Stimulated activated naive B cell treated with anti-CD40 and anti-IgM and Interleukin-4, amounts not matched to agents 10 μg/mL and 1 μg/mL and 100 μg/mL, for 72 hours (primary cell): ENCODE measurements at regions not wholly inside any gene's neighbourhood (a gene's known extent, or its start where the extent isn't known, plus 50 kb on each side); places are given as distances from the start of the nearest gene placed in this dataset.
"Not testable (repeated sequence)": the region's sequence is repeated elsewhere in the genome, so short reads cannot be mapped to it uniquely, and the experiment has no call there.

Experiments used
- ATAC-seq, 2 donors: fragments of 150-1000 bp; cut with Tn5 transposase; replicated peaks; 2 replicates each; pipeline ENCODE4 v1.10.0; 2021; ENCODE audit warnings: moderate library complexity in 1 of 2
- DNase-seq: peaks from one replicate; pipeline ENCODE4 v3.0.0; 2021
- H3K27ac Mint-ChIP-seq: one replicate; pipeline ENCODE4 v1.8.0; 2022; ENCODE audit warnings: mild to moderate bottlenecking, mixed read lengths
- H3K27me3 Mint-ChIP-seq, 2 donors: one replicate each; pipeline ENCODE4 v1.8.0; 2022; ENCODE audit warnings: mixed read lengths in 2 of 2
- H3K36me3 Mint-ChIP-seq, 2 donors: one replicate each; pipeline ENCODE4 v1.8.0; 2022; ENCODE audit warnings: mixed read lengths in 2 of 2, mild to moderate bottlenecking in 1 of 2
- H3K4me1 Mint-ChIP-seq, 2 donors: one replicate each; pipeline ENCODE4 v1.8.0; 2022; ENCODE audit warnings: mixed read lengths in 2 of 2, mild to moderate bottlenecking in 1 of 2
- H3K4me3 Mint-ChIP-seq, 2 donors: one replicate each; pipeline ENCODE4 v1.8.0; 2022; ENCODE audit warnings: mild to moderate bottlenecking in 2 of 2, mixed read lengths in 2 of 2, moderate library complexity in 1 of 2
- H3K9me3 Mint-ChIP-seq, 2 donors: one replicate each; pipeline ENCODE4 v1.8.0; 2022; ENCODE audit warnings: mixed read lengths in 2 of 2, mild to moderate bottlenecking in 1 of 2

DNA sequence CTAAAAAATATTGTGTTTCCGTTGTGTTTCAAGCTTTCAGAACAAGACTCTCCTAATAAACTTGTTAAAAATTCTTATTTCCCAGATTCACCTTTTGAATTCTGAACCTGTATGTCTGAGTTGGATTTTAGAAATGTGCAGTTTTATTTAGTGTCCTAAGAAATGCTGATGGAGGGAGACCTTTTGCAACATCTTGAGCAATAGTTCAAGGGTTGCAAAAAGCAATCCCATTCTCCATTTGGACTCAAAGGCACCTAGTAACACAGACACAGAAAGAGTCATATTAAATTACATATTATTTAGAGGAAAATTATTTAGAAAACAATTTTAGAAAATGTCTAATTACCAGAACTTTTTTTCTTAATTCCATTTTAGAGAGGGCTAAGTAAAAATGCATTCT, 448.5 kb downstream of the FRK start:
- Mint-ChIP-seq H3K4me1 (no peaks in the 10 kb centered on the region), H3K36me3 (no peaks in the 10 kb centered on the region), H3K27me3 (no peaks in the 10 kb centered on the region), H3K4me3 (no peak overlapping the region), H3K9me3 (peaks cover 0 to 3% of the 10 kb centered on the region in 2 donors), H3K27ac (no peak overlapping the region)
- DNase-seq (no peak), ATAC-seq (no peak)

DNA sequence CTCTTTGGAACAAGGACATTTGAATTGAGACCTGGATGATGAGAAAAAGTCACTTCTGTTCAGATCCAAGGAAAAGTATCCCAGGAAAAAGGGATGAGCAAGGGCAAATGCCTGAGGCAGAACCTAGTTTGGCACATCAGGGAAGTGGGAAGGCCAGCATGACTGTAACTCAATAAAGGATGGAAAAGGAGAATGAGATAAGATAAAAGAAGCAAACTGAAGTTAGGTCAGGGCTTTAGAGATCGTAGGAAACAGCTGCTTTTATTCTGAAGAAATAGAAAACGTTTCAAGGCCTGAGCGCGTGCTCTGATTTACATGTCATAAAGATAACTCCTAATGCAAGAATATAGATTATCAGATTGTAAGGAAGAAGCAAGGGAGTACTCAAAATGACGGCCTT, 450.0 kb downstream of the FRK start:
- ATAC-seq: no peak

GRCh38 chr6:115609111-115609510, 451.6 kb downstream of the FRK start:
- no peak for DNase-seq
- no peaks in the 10 kb centered on the region for H3K36me3 Mint-ChIP-seq
- H3K27me3 Mint-ChIP-seq: no peaks in the 10 kb centered on the region
- no peaks in the 10 kb centered on the region for H3K4me1 Mint-ChIP-seq
- ATAC-seq: no peak
- H3K4me3 Mint-ChIP-seq: no peak overlapping the region
- H3K9me3 Mint-ChIP-seq: peaks cover 0 to 4% of the 10 kb centered on the region in 2 donors
- H3K27ac Mint-ChIP-seq: no peak overlapping the region

More for the DNA sequence above, 450.0 kb downstream of the FRK start:
- H3K27me3 Mint-ChIP-seq: no peaks in the 10 kb centered on the region
- H3K4me3 Mint-ChIP-seq: no peak overlapping the region
- no peaks in the 10 kb centered on the region for H3K4me1 Mint-ChIP-seq
- H3K27ac Mint-ChIP-seq: no peak overlapping the region
- peaks cover 0 to 3% of the 10 kb centered on the region in 2 donors for H3K9me3 Mint-ChIP-seq
- DNase-seq: no peak
- H3K36me3 Mint-ChIP-seq: no peaks in the 10 kb centered on the region

DNA sequence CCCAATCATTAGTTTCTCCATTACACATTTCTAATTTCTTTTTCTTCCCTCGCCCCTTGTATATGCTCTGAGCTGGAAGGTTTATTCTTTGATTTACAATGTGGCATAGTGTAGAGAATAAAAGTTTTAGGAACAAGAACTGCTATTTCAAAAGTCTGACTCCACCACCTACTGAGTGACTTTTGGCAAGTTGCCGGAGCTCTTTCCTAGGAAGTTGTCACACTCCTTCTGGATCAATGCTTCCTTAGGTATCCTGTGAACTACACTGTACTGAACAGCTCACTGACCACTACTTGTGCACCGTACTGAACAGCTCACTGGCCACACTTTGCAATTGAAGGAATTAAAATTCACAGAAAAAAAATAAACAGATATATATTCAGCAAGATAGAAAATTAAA, 458.2 kb downstream of the FRK start:
- ATAC-seq (no peak), DNase-seq (no peak)
- H3K27ac Mint-ChIP-seq: no peak overlapping the region
- H3K27me3 Mint-ChIP-seq: no peaks in the 10 kb centered on the region
- H3K36me3 Mint-ChIP-seq: no peaks in the 10 kb centered on the region
- H3K9me3 Mint-ChIP-seq: peaks cover 4 to 9% of the 10 kb centered on the region in 2 donors
- no peaks in the 10 kb centered on the region for H3K4me1 Mint-ChIP-seq
- no peak overlapping the region for H3K4me3 Mint-ChIP-seq

DNA sequence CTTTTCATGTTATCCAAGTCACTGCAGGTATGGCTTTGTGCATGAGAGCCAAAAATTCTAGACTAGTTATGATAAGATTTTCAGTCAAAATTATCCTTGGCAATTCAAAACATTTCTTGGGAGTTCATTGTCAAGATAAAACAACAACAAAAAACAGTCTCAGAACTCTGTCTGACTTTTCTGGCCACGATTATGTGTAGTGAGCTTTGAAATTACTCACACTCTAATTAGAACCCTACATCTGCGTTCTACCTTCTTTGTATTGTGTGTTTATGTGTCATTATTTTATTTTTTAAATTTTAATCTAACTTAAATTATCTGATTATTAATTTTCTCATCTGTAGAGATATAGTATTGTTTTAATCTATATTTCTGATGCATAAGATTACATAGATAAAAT, 459.2 kb downstream of the FRK start:
- Mint-ChIP-seq H3K27me3 (no peaks in the 10 kb centered on the region), H3K9me3 (peaks cover 4 to 9% of the 10 kb centered on the region in 2 donors), H3K27ac (no peak overlapping the region), H3K4me1 (no peaks in the 10 kb centered on the region), H3K36me3 (no peaks in the 10 kb centered on the region), H3K4me3 (no peak overlapping the region)
- ATAC-seq: no peak
- no peak for DNase-seq

DNA sequence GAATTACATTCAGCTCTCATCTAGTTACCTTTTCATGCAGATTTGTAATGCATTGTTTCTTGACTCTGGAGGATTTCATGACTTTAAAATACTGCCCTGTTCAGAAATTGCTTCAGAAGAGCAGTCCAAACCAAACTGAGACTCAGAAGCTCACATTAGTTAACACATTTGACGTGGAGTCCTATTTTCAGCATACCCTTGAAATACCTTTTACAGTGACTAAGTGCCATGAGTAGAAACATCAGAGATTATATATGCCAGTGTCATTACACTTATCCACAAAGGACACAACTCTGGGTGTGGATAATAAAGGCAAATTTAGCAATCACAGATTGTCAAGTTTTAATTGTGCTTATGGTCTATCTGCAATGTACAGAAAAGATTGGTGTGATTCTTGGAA, 459.6 kb downstream of the FRK start:
- no peak for ATAC-seq
- H3K9me3 Mint-ChIP-seq: peaks cover 4 to 9% of the 10 kb centered on the region in 2 donors
- no peak for DNase-seq
- no peaks in the 10 kb centered on the region for H3K36me3 Mint-ChIP-seq
- no peaks in the 10 kb centered on the region for H3K27me3 Mint-ChIP-seq
- H3K27ac Mint-ChIP-seq: no peak overlapping the region
- no peak overlapping the region for H3K4me3 Mint-ChIP-seq
- no peaks in the 10 kb centered on the region for H3K4me1 Mint-ChIP-seq

DNA sequence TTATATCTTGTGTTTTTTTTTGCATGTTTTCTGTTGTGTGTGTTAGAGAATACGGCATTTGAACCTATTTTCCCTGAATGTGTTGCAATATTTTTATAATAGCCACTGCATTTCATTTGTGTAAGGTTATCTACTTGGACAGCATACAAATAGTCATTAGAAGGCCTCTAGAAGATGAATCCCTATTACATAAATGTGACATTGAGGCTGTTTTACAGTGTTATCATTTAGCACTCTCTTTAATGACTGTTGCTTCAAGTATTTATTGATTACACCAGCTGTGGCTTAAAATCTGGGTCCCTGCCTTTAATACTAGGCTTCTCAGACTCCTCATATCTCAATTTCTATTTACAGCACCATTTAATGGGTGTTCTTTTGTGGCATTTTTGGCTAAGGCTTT, 465.8 kb downstream of the FRK start:
- DNase-seq: no peak
- H3K27me3 Mint-ChIP-seq: no peaks in the 10 kb centered on the region
- H3K27ac Mint-ChIP-seq: no peak overlapping the region
- H3K9me3 Mint-ChIP-seq: peaks cover 10 to 14% of the 10 kb centered on the region in 2 donors
- no peak overlapping the region for H3K4me3 Mint-ChIP-seq
- no peak for ATAC-seq
- H3K4me1 Mint-ChIP-seq: no peaks in the 10 kb centered on the region
- no peaks in the 10 kb centered on the region for H3K36me3 Mint-ChIP-seq

DNA sequence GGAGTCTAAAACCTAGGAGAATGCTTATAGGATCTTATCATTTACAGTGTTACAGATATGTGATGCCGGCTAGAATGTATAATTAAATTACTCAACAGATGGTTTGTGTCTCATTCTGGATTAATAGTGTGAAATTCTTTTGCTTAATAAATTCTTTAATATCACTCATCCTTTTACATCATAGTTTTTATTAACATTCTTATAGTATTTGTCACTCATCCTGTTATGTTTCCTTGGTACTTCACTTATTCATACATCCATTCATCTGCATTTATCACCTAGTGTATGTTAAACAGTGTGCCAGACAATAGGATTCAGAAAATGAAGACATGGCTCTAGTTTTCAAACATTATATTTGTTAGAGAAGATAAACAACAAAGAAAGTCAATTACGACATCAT, 468.7 kb downstream of the FRK start:
- peaks cover 9 to 10% of the 10 kb centered on the region in 2 donors for H3K9me3 Mint-ChIP-seq
- no peaks in the 10 kb centered on the region for H3K4me1 Mint-ChIP-seq
- no peaks in the 10 kb centered on the region for H3K27me3 Mint-ChIP-seq
- no peak overlapping the region for H3K4me3 Mint-ChIP-seq
- DNase-seq (no peak), ATAC-seq (no peak)
- H3K36me3 Mint-ChIP-seq: no peaks in the 10 kb centered on the region
- no peak overlapping the region for H3K27ac Mint-ChIP-seq

- H3K27me3 Mint-ChIP-seq, H3K4me1 Mint-ChIP-seq, H3K36me3 Mint-ChIP-seq, DNase-seq, H3K4me3 Mint-ChIP-seq, ATAC-seq, H3K27ac Mint-ChIP-seq: not testable (repeated sequence)
- peaks cover 10 to 12% of the 10 kb centered on the region in 2 donors for H3K9me3 Mint-ChIP-seq
Measured at GRCh38 chr6:115589072-115589471, 471.6 kb downstream of the FRK start.

DNA sequence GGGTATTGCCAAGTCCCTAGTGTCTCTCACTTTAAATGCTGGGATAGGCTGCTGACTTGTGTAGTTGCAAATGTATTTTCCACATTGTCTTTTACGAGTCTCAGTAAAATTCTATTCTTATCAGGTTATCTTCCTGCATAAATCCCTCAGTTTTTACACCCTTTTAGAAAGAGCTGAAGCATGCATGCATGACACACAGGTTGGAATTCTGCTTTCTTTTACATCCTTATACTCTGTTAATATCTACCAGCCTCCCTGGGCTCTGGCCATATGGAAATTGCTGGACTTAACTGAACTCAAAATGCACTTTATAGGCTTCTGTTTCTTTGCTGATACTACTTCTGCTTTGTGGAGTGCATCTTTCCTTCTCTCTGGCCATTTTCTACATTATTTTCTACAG, 477.4 kb downstream of the FRK start:
- ATAC-seq: no peak
- Mint-ChIP-seq H3K4me1 (no peaks in the 10 kb centered on the region), H3K27ac (no peak overlapping the region), H3K27me3 (no peaks in the 10 kb centered on the region), H3K4me3 (no peak overlapping the region), H3K9me3 (peaks cover 0 to 4% of the 10 kb centered on the region in 2 donors), H3K36me3 (no peaks in the 10 kb centered on the region)
- DNase-seq: no peak

GRCh38 chr6:115582386-115582785, 478.3 kb downstream of the FRK start:
- H3K36me3 Mint-ChIP-seq: no peaks in the 10 kb centered on the region
- DNase-seq (no peak), ATAC-seq (no peak)
- H3K4me3 Mint-ChIP-seq: no peak overlapping the region
- no peaks in the 10 kb centered on the region for H3K4me1 Mint-ChIP-seq
- peaks cover 3 to 4% of the 10 kb centered on the region in 2 donors for H3K9me3 Mint-ChIP-seq
- H3K27me3 Mint-ChIP-seq: no peaks in the 10 kb centered on the region
- no peak overlapping the region for H3K27ac Mint-ChIP-seq

GRCh38 chr6:115579565-115579964, 481.1 kb downstream of the FRK start:
- not testable (repeated sequence) for H3K36me3 Mint-ChIP-seq, ATAC-seq, H3K27ac Mint-ChIP-seq, H3K9me3 Mint-ChIP-seq, H3K4me1 Mint-ChIP-seq, H3K4me3 Mint-ChIP-seq, DNase-seq, H3K27me3 Mint-ChIP-seq

GRCh38 chr6:115577270-115577669, 483.4 kb downstream of the FRK start:
- Mint-ChIP-seq H3K27me3 (no peaks in the 10 kb centered on the region), H3K4me1 (no peaks in the 10 kb centered on the region), H3K27ac (no peak overlapping the region), H3K4me3 (no peak overlapping the region), H3K36me3 (no peaks in the 10 kb centered on the region), H3K9me3 (peaks cover 1 to 3% of the 10 kb centered on the region in 2 donors)
- ATAC-seq (no peak), DNase-seq (no peak)

- Mint-ChIP-seq H3K27ac (no peak overlapping the region), H3K4me3 (no peak overlapping the region), H3K4me1 (no peaks in the 10 kb centered on the region), H3K9me3 (peaks cover 1 to 3% of the 10 kb centered on the region in 2 donors), H3K27me3 (no peaks in the 10 kb centered on the region), H3K36me3 (no peaks in the 10 kb centered on the region)
- ATAC-seq (no peak), DNase-seq (no peak)
Measured at GRCh38 chr6:115575285-115575684, 485.4 kb downstream of the FRK start.

GRCh38 chr6:115573861-115574260, 486.8 kb downstream of the FRK start:
- Mint-ChIP-seq H3K4me1 (no peaks in the 10 kb centered on the region), H3K9me3 (peaks cover 3% of the 10 kb centered on the region in 2 donors), H3K36me3 (no peaks in the 10 kb centered on the region), H3K27ac (no peak overlapping the region), H3K4me3 (no peak overlapping the region), H3K27me3 (no peaks in the 10 kb centered on the region)
- ATAC-seq (no peak), DNase-seq (no peak)

- Mint-ChIP-seq H3K9me3 (peaks cover 0 to 10% of the 10 kb centered on the region in 2 donors), H3K27ac (no peak overlapping the region), H3K36me3 (no peaks in the 10 kb centered on the region), H3K4me1 (no peaks in the 10 kb centered on the region), H3K27me3 (no peaks in the 10 kb centered on the region), H3K4me3 (no peak overlapping the region)
- DNase-seq: no peak
- ATAC-seq: no peak
Measured at GRCh38 chr6:115570331-115570730, 490.4 kb downstream of the FRK start.
